CD14-positive monocyte (primary cell): ENCODE measurements at regions not wholly inside any gene's neighbourhood (a gene's known extent, or its start where the extent isn't known, plus 50 kb on each side); places are given as distances from the start of the nearest gene placed in this dataset.

ENCODE experiments used
- DNase-seq, 3 donors: peaks; one replicate each; pipeline ENCODE4 v3.0.0-alpha.2; 2011 to 2022
- H2AFZ ChIP-seq: 2 replicates; pipeline ENCODE4 v1.6.0; 2012; ENCODE audit warnings: mild to moderate bottlenecking, low read depth, low read length, inconsistent platforms; ENCODE audit not compliant: insufficient read depth, poor library complexity, severe bottlenecking
- H3K27ac ChIP-seq, 2 donors: 1 replicate in 1 of 2; 2 replicates in 1 of 2; pipeline ENCODE4 v1.5.1; 2012 to 2013; ENCODE audit warnings: low read length in 2 of 2, control low read depth in 1 of 2, inconsistent platforms in 1 of 2, low read depth in 1 of 2, mild to moderate bottlenecking in 1 of 2
- H3K27me3 ChIP-seq, 2 donors: one replicate each; pipeline versions ENCODE4 v1.6.0 to v1.6.1; 2011 to 2013; ENCODE audit warnings: low read length in 2 of 2; ENCODE audit not compliant: control insufficient read depth in 2 of 2, insufficient read depth in 2 of 2
- H3K36me3 ChIP-seq, 2 donors: replicated peaks in 1 of 2; 1 replicate in 1 of 2; 2 replicates in 1 of 2; pipeline versions ENCODE4 v1.5.1 to v1.6.1; 2012 to 2013; ENCODE audit warnings: low read length in 2 of 2, control low read depth in 1 of 2, inconsistent platforms in 1 of 2, mild to moderate bottlenecking in 1 of 2; ENCODE audit not compliant: insufficient read depth in 2 of 2, control insufficient read depth in 1 of 2
- H3K4me1 ChIP-seq, 2 donors: 1 replicate in 1 of 2; 2 replicates in 1 of 2; pipeline versions ENCODE4 v1.5.1 to v1.6.1; 2012 to 2013; ENCODE audit warnings: low read length in 2 of 2, control low read depth in 1 of 2, inconsistent platforms in 1 of 2, mild to moderate bottlenecking in 1 of 2, moderate library complexity in 1 of 2; ENCODE audit not compliant: insufficient read depth in 2 of 2, control insufficient read depth in 1 of 2
- H3K4me2 ChIP-seq: replicated peaks from 2 replicates; pipeline ENCODE3; 2012; ENCODE audit warnings: low read length, moderate library complexity, mild to moderate bottlenecking; ENCODE audit not compliant: poor library complexity, severe bottlenecking; ENCODE audit errors: extremely low read depth
- H3K4me3 ChIP-seq, 3 experiments: fragments of 200-600 bp in 1 of 3; sonication (generic) in 1 of 3; replicated peaks in 1 of 3; 1 replicate in 2 of 3; 2 replicates in 1 of 3; pipeline ENCODE4 v1.5.1; 2011 to 2013; ENCODE audit warnings: low read length in 3 of 3, mild to moderate bottlenecking in 3 of 3, control low read depth in 2 of 3, low read depth in 2 of 3, inconsistent platforms in 1 of 3, moderate library complexity in 1 of 3
- H3K79me2 ChIP-seq: 2 replicates; pipeline ENCODE4 v1.6.0; 2012; ENCODE audit warnings: mild to moderate bottlenecking, control low read depth, inconsistent platforms, low read length, moderate library complexity; ENCODE audit not compliant: insufficient read depth
- H3K9ac ChIP-seq: 2 replicates; pipeline ENCODE4 v1.6.0; 2017; ENCODE audit warnings: low read length, mild to moderate bottlenecking; ENCODE audit not compliant: insufficient read depth, poor library complexity, severe bottlenecking
- H3K9me3 ChIP-seq, 2 donors: replicated peaks in 1 of 2; 1 replicate in 1 of 2; 2 replicates in 1 of 2; pipeline versions ENCODE4 v1.5.1 to v1.6.1; 2012 to 2013; ENCODE audit warnings: low read length in 2 of 2, control low read depth in 1 of 2; ENCODE audit not compliant: control insufficient read depth in 1 of 2, insufficient read depth in 1 of 2
- H4K20me1 ChIP-seq: 2 replicates; pipeline ENCODE4 v1.6.0; 2012; ENCODE audit warnings: mild to moderate bottlenecking, low read length, control low read depth, moderate library complexity; ENCODE audit not compliant: insufficient read depth
- H3K27ac Mint-ChIP-seq, 7 donors: one replicate each; pipeline ENCODE4 v1.8.0; 2020; ENCODE audit warnings: mild to moderate bottlenecking in 7 of 7, mixed read lengths in 7 of 7, moderate library complexity in 6 of 7, inconsistent platforms in 2 of 7
- H3K27me3 Mint-ChIP-seq, 3 donors: one replicate each; pipeline ENCODE4 v1.8.0; 2021 to 2022; ENCODE audit warnings: low read depth in 3 of 3, mild to moderate bottlenecking in 3 of 3, mixed read lengths in 3 of 3, moderate library complexity in 3 of 3, inconsistent platforms in 1 of 3
- H3K36me3 Mint-ChIP-seq, 2 donors: one replicate each; pipeline ENCODE4 v1.8.0; 2020; ENCODE audit warnings: mixed read lengths in 2 of 2, inconsistent platforms in 1 of 2, mild to moderate bottlenecking in 1 of 2
- H3K4me1 Mint-ChIP-seq: one replicate; pipeline ENCODE4 v1.8.0; 2020; ENCODE audit warnings: mild to moderate bottlenecking, mixed read lengths
- H3K4me3 Mint-ChIP-seq, 2 donors: one replicate each; pipeline ENCODE4 v1.8.0; 2020; ENCODE audit warnings: mild to moderate bottlenecking in 2 of 2, mixed read lengths in 2 of 2, moderate library complexity in 1 of 2
- H3K9me3 Mint-ChIP-seq, 7 donors: one replicate each; pipeline ENCODE4 v1.8.0; 2020 to 2022; ENCODE audit warnings: mixed read lengths in 7 of 7, mild to moderate bottlenecking in 6 of 7, moderate library complexity in 6 of 7, inconsistent platforms in 2 of 7
- CTCF ChIP-seq: fragments of 200-600 bp; IDR thresholded peaks from one replicate; pipeline ENCODE4 v1.8.0; 2022; ENCODE audit warnings: antibody characterized with exemption, mild to moderate bottlenecking
- WGBS: methylation state at CpG from one replicate; pipeline ENCODE4 v1.1.5; 2013; ENCODE audit warnings: missing lambda C conversion rate; ENCODE audit not compliant: insufficient coverage; 5-methylcytosine and 5-hydroxymethylcytosine counted together
- intact Hi-C, 2 donors: fragments of 100-400 bp; cut with micrococcal nuclease; formaldehyde crosslinking; loops; one replicate each; pipeline versions ENCODE4 v1.15.0 to v1.15.1; 2023

GRCh38 chr18:25810736-25811135 lies 279.7 kb downstream of the SS18 start:
- no peaks in the 10 kb centered on the region for H3K36me3 ChIP-seq
- H3K4me3 ChIP-seq, result no peak overlapping the region
- H3K27ac ChIP-seq, result no peak overlapping the region
- H3K27me3 ChIP-seq, result no peaks in the 10 kb centered on the region
- no peaks in the 10 kb centered on the region for H3K79me2 ChIP-seq
- H3K4me1 ChIP-seq, result no peaks in the 10 kb centered on the region
- Mint-ChIP-seq H3K4me3 (no peak overlapping the region), H3K4me1 (no peaks in the 10 kb centered on the region), H3K36me3 (no peaks in the 10 kb centered on the region), H3K9me3 (peaks cover 0 to 7% (median 1%) of the 10 kb centered on the region in 7 donors), H3K27ac (peak overlapping the region in 1 of 7 donors; percentile 10), H3K27me3 (no peaks in the 10 kb centered on the region)
- intact Hi-C loops, result no loop called here
- no peaks in the 10 kb centered on the region for H4K20me1 ChIP-seq
- DNase-seq, result no peak
- H3K4me2 ChIP-seq, result no peak overlapping the region
- TF ChIP-seq CTCF, result no peak
- WGBS, result 100% methylated on average over 2 of the region's 3 CpGs
- no peak overlapping the region for H3K9ac ChIP-seq
- no peak overlapping the region for H2AFZ ChIP-seq
- H3K9me3 ChIP-seq, result peaks cover under 1 to 2% of the 10 kb centered on the region in 2 donors

- 97% methylated on average over 3 of the region's 4 CpGs for WGBS
- no peak for DNase-seq
- TF ChIP-seq CTCF, result no peak
- H3K27ac ChIP-seq, result no peak overlapping the region
- H3K4me1 ChIP-seq, result no peaks in the 10 kb centered on the region
- no peak overlapping the region for H2AFZ ChIP-seq
- peaks cover 2 to 9% (median 6%) of the 10 kb centered on the region in 7 donors for H3K9me3 Mint-ChIP-seq
- no peak overlapping the region for H3K9ac ChIP-seq
- H3K4me2 ChIP-seq, result no peak overlapping the region
- no peak overlapping the region for H3K4me3 ChIP-seq
- no peaks in the 10 kb centered on the region for H3K36me3 Mint-ChIP-seq
- H3K4me1 Mint-ChIP-seq, result no peaks in the 10 kb centered on the region
- no peaks in the 10 kb centered on the region for H4K20me1 ChIP-seq
- intact Hi-C loops, result no loop called here
- H3K9me3 ChIP-seq, result peaks cover 5% of the 10 kb centered on the region in 2 donors
- no peak overlapping the region for H3K27ac Mint-ChIP-seq
- H3K79me2 ChIP-seq, result no peaks in the 10 kb centered on the region
- H3K4me3 Mint-ChIP-seq, result no peak overlapping the region
- H3K27me3 Mint-ChIP-seq, result peaks cover 0 to 2% (median 0%) of the 10 kb centered on the region in 3 donors
- H3K27me3 ChIP-seq, result no peaks in the 10 kb centered on the region
- H3K36me3 ChIP-seq, result no peaks in the 10 kb centered on the region
Observed at GRCh38 chr18:25805939-25806338, 284.5 kb downstream of the SS18 start.
